Astrocyte (in vitro differentiated cells and primary cell): ENCODE measurements at regions not wholly inside any gene's neighbourhood (a gene's known extent, or its start where the extent isn't known, plus 50 kb on each side); places are given as distances from the start of the nearest gene placed in this dataset.
A peak's percentile ranks its signal among the peaks of the same experiment; 100 is the strongest.

Source experiments
- DNase-seq: peaks from one replicate; pipeline ENCODE4 v3.0.0-alpha.2; 2010; ENCODE audit warnings: low read depth
- FAIRE-seq: peaks from 2 replicates; lab custom pipeline; 2011; peaks lifted over from hg19 to GRCh38; lab: Jason Lieb, UNC
- H2AFZ ChIP-seq: 2 replicates; pipeline ENCODE4 v1.6.0; 2012; ENCODE audit warnings: low read depth, low read length, inconsistent platforms
- H3K27ac ChIP-seq: 2 replicates; pipeline ENCODE4 v1.5.1; 2011; ENCODE audit warnings: low read depth, low read length, inconsistent platforms
- H3K27me3 ChIP-seq: 2 replicates; pipeline ENCODE4 v1.6.0; 2011; ENCODE audit warnings: low read length, inconsistent platforms; ENCODE audit not compliant: insufficient read depth
- H3K36me3 ChIP-seq: 2 replicates; pipeline ENCODE4 v1.5.1; 2011; ENCODE audit warnings: low read length, inconsistent platforms; ENCODE audit not compliant: insufficient read depth
- H3K4me1 ChIP-seq: 2 replicates; pipeline ENCODE4 v1.5.1; 2011; ENCODE audit warnings: low read length, inconsistent platforms; ENCODE audit not compliant: insufficient read depth
- H3K4me2 ChIP-seq: 2 replicates; pipeline ENCODE4 v1.6.0; 2012; ENCODE audit warnings: low read length, inconsistent platforms
- H3K4me3 ChIP-seq: 2 replicates; pipeline ENCODE4 v1.5.1; 2011; ENCODE audit warnings: low read depth, mild to moderate bottlenecking, low read length, inconsistent platforms; ENCODE audit not compliant: insufficient read depth
- H3K79me2 ChIP-seq: 2 replicates; pipeline ENCODE4 v1.6.0; 2012; ENCODE audit warnings: mild to moderate bottlenecking, low read length, inconsistent platforms; ENCODE audit not compliant: insufficient read depth
- H3K9ac ChIP-seq: 2 replicates; pipeline ENCODE4 v1.6.0; 2012; ENCODE audit warnings: mild to moderate bottlenecking, low read length, inconsistent platforms
- H3K9me3 ChIP-seq: 2 replicates; pipeline ENCODE4 v1.5.1; 2012; ENCODE audit warnings: low read depth, mild to moderate bottlenecking, low read length, inconsistent platforms; ENCODE audit not compliant: insufficient read depth
- H4K20me1 ChIP-seq: 2 replicates; pipeline ENCODE4 v1.6.0; 2012; ENCODE audit warnings: low read length, inconsistent platforms; ENCODE audit not compliant: insufficient read depth
- H3K27ac Mint-ChIP-seq: one replicate; pipeline ENCODE4 v1.8.0; 2021; ENCODE audit warnings: mild to moderate bottlenecking, mixed read lengths; ENCODE audit not compliant: unreplicated experiment
- H3K27me3 Mint-ChIP-seq: one replicate; pipeline ENCODE4 v1.8.0; 2021; ENCODE audit warnings: low read depth, mixed read lengths; ENCODE audit not compliant: unreplicated experiment
- H3K36me3 Mint-ChIP-seq: one replicate; pipeline ENCODE4 v1.8.0; 2021; ENCODE audit warnings: low read depth, mixed read lengths; ENCODE audit not compliant: unreplicated experiment
- H3K4me1 Mint-ChIP-seq: one replicate; pipeline ENCODE4 v1.8.0; 2021; ENCODE audit warnings: low read depth, mixed read lengths; ENCODE audit not compliant: unreplicated experiment
- H3K4me3 Mint-ChIP-seq: one replicate; pipeline ENCODE4 v1.8.0; 2021; ENCODE audit warnings: mild to moderate bottlenecking, moderate library complexity, mixed read lengths; ENCODE audit not compliant: unreplicated experiment
- H3K9me3 Mint-ChIP-seq: one replicate; pipeline ENCODE4 v1.8.0; 2021; ENCODE audit warnings: mild to moderate bottlenecking, mixed read lengths; ENCODE audit not compliant: unreplicated experiment
- EZH2 ChIP-seq: IDR thresholded peaks from 2 replicates; pipeline ENCODE4 v1.6.1; 2012; ENCODE audit warnings: mild to moderate bottlenecking, low read length, inconsistent platforms; ENCODE audit not compliant: insufficient read depth
- TF ChIP-seq, protein P1 (sequence below): IDR thresholded peaks from 2 replicates; pipeline ENCODE4 v1.5.1; 2011; ENCODE audit warnings: low read depth, mild to moderate bottlenecking, inconsistent platforms, low read length, moderate library complexity; ENCODE audit not compliant: insufficient read depth

DNA sequence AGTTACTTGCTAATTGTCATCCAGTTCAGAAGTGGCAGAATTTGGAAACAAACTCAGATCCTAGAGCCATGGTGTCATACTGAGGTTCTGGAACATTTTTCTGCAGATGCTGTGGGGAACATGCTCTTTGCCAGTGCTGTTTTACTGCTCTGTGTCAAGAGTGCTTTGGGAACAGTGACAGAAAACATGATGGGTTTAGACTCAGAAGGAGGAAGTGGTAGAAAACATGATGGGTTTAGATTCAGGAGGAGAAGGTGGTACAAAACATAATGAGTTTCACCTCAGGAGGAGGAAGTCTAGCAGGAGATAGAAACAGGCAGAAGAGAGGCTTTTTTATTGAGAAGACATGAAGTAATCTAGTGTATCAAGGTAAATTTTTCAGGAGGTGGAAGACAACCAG, 815.5 kb downstream of the DHX35 start:
- Mint-ChIP-seq H3K4me3 (no peak overlapping the region), H3K27ac (no peak overlapping the region), H3K36me3 (no peaks in the 10 kb centered on the region), H3K9me3 (no peaks in the 10 kb centered on the region), H3K4me1 (peaks cover 5% of the 10 kb centered on the region), H3K27me3 (peaks cover 4% of the 10 kb centered on the region)
- FAIRE-seq (no peak), DNase-seq (no peak)
- H2AFZ ChIP-seq: no peak overlapping the region
- no peaks in the 10 kb centered on the region for H3K27me3 ChIP-seq
- no peak overlapping the region for H3K9ac ChIP-seq
- no peak overlapping the region for H3K27ac ChIP-seq
- no peak overlapping the region for H3K4me2 ChIP-seq
- TF ChIP-seq EZH2: no peak
- TF ChIP-seq, protein P1, sequence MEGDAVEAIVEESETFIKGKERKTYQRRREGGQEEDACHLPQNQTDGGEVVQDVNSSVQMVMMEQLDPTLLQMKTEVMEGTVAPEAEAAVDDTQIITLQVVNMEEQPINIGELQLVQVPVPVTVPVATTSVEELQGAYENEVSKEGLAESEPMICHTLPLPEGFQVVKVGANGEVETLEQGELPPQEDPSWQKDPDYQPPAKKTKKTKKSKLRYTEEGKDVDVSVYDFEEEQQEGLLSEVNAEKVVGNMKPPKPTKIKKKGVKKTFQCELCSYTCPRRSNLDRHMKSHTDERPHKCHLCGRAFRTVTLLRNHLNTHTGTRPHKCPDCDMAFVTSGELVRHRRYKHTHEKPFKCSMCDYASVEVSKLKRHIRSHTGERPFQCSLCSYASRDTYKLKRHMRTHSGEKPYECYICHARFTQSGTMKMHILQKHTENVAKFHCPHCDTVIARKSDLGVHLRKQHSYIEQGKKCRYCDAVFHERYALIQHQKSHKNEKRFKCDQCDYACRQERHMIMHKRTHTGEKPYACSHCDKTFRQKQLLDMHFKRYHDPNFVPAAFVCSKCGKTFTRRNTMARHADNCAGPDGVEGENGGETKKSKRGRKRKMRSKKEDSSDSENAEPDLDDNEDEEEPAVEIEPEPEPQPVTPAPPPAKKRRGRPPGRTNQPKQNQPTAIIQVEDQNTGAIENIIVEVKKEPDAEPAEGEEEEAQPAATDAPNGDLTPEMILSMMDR: no peak
- no peak overlapping the region for H3K4me3 ChIP-seq
- H4K20me1 ChIP-seq: no peaks in the 10 kb centered on the region
- H3K36me3 ChIP-seq: no peaks in the 10 kb centered on the region
- H3K4me1 ChIP-seq: peaks cover 6% of the 10 kb centered on the region
- H3K79me2 ChIP-seq: no peaks in the 10 kb centered on the region
- no peaks in the 10 kb centered on the region for H3K9me3 ChIP-seq

DNA sequence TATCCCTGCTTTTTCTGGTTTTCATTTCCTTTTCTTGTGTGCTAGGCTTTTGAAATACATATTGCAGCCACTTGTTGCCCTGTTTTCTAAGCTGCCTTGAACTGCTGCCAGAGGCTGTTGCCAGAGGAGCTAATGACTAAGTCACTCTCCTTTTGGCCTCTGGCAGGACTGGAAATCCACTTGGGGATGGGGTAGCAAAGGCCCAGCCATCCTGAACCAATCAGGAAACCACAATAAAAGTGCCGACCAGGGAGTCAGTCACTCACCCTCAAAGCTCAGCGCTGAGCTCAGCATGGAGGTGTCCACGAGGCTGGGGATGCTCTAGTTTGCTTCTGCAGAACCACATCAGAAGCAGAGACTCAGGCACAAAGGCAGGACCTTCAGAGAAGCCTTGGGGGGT, 813.0 kb downstream of the DHX35 start:
- H3K9ac ChIP-seq: no peak overlapping the region
- no peak overlapping the region for H3K27ac ChIP-seq
- Mint-ChIP-seq H3K36me3 (no peaks in the 10 kb centered on the region), H3K27me3 (peaks cover 4% of the 10 kb centered on the region), H3K9me3 (no peaks in the 10 kb centered on the region), H3K27ac (no peak overlapping the region), H3K4me1 (peaks cover 5% of the 10 kb centered on the region), H3K4me3 (no peak overlapping the region)
- FAIRE-seq (no peak), DNase-seq (peak; percentile 88)
- no peak overlapping the region for H2AFZ ChIP-seq
- H3K9me3 ChIP-seq: no peaks in the 10 kb centered on the region
- no peak overlapping the region for H3K4me3 ChIP-seq
- no peaks in the 10 kb centered on the region for H3K79me2 ChIP-seq
- peaks cover 6% of the 10 kb centered on the region for H3K4me1 ChIP-seq
- no peak for TF ChIP-seq EZH2
- TF ChIP-seq, protein P1: no peak
- H3K27me3 ChIP-seq: no peaks in the 10 kb centered on the region
- H3K36me3 ChIP-seq: no peaks in the 10 kb centered on the region
- H3K4me2 ChIP-seq: peak overlapping the region; percentile 8
- no peaks in the 10 kb centered on the region for H4K20me1 ChIP-seq

DNA sequence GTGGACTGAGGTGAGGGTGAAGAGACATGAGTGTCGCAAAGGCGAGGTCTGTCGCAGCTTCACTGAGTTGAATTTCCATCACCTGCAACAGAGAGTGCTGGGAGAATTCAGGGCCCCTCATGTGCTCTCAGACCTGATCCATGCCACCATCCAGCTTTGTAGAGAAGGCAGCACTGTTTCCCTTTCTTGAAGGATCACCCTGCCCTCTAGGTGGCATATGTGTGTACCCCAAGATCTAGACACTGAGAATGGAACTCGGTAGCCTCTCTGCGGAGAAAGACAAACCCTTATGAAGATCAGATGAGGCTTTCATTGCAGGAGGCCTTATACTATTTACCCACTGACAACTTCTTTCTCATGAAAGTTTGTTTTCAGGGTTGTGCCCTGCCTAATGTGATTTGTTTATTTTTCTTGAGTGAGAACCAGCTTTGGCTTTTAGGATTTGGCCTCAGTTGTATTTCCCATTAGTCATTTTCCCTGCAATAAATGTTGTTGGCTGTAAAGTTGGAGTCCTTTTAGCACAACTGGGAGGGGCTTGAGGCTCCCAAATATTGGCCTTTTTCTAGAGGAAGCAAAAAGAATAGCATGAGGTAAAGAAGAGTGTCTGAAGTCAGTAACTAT, 811.3 kb downstream of the DHX35 start:
- no peaks in the 10 kb centered on the region for H3K36me3 ChIP-seq
- Mint-ChIP-seq H3K4me3 (no peak overlapping the region), H3K36me3 (no peaks in the 10 kb centered on the region), H3K4me1 (peaks cover 5% of the 10 kb centered on the region), H3K27me3 (peaks cover 4% of the 10 kb centered on the region), H3K27ac (no peak overlapping the region), H3K9me3 (no peaks in the 10 kb centered on the region)
- no peak overlapping the region for H3K4me2 ChIP-seq
- H3K4me1 ChIP-seq: peaks cover 6% of the 10 kb centered on the region
- H3K79me2 ChIP-seq: no peaks in the 10 kb centered on the region
- no peaks in the 10 kb centered on the region for H4K20me1 ChIP-seq
- DNase-seq: peak; percentile 23
- no peak for FAIRE-seq
- no peak overlapping the region for H2AFZ ChIP-seq
- no peak overlapping the region for H3K27ac ChIP-seq
- TF ChIP-seq EZH2: no peak
- no peaks in the 10 kb centered on the region for H3K27me3 ChIP-seq
- no peak overlapping the region for H3K9ac ChIP-seq
- no peaks in the 10 kb centered on the region for H3K9me3 ChIP-seq
- H3K4me3 ChIP-seq: no peak overlapping the region
